ENCODE measurements at regions not wholly inside any gene's neighbourhood (a gene's known extent, or its start where the extent isn't known, plus 50 kb on each side); places are given as distances from the start of the nearest gene placed in this dataset.
"Not testable (repeated sequence)": the region's sequence is repeated elsewhere in the genome, so short reads cannot be mapped to it uniquely, and the experiment has no call there.

GRCh38 chr16:65621640-65622039 lies 499.8 kb upstream of the CDH11 start:
- no peak overlapping the region for H3K4me3 ChIP-seq (ENCODE audit: low read depth, low read length)

GRCh38 chr16:65619606-65620005 lies 497.7 kb upstream of the CDH11 start:
- no peak overlapping the region for H3K4me3 ChIP-seq (ENCODE audit: low read depth, low read length)

- H3K4me3 ChIP-seq (ENCODE audit: low read depth, low read length) = no peak overlapping the region
Measured at GRCh38 chr16:65618931-65619330, 497.1 kb upstream of the CDH11 start.

- H3K4me3 ChIP-seq (ENCODE audit: low read depth, low read length) = no peak overlapping the region
Measured at GRCh38 chr16:65618333-65618732, 496.5 kb upstream of the CDH11 start.

- no peak overlapping the region for H3K4me3 ChIP-seq (ENCODE audit: low read depth, low read length)
Measured at GRCh38 chr16:65617421-65617820, 495.6 kb upstream of the CDH11 start.

GRCh38 chr16:65608455-65608854 lies 486.6 kb upstream of the CDH11 start:
- H3K4me3 ChIP-seq (ENCODE audit: low read depth, low read length) = no peak overlapping the region

- H3K4me3 ChIP-seq (ENCODE audit: low read depth, low read length) = no peak overlapping the region
Measured at GRCh38 chr16:65604771-65605170, 482.9 kb upstream of the CDH11 start.

- H3K4me3 ChIP-seq (ENCODE audit: low read depth, low read length) = no peak overlapping the region
Measured at GRCh38 chr16:65601781-65602180, 479.9 kb upstream of the CDH11 start.

GRCh38 chr16:65600629-65601028 lies 478.8 kb upstream of the CDH11 start:
- H3K4me3 ChIP-seq (ENCODE audit: low read depth, low read length) = no peak overlapping the region

GRCh38 chr16:65600046-65600445 lies 478.2 kb upstream of the CDH11 start:
- H3K4me3 ChIP-seq (ENCODE audit: low read depth, low read length) = no peak overlapping the region

GRCh38 chr16:65598621-65599020 lies 476.8 kb upstream of the CDH11 start:
- H3K4me3 ChIP-seq (ENCODE audit: low read depth, low read length) = no peak overlapping the region

GRCh38 chr16:65583498-65583897 lies 461.6 kb upstream of the CDH11 start:
- H3K4me3 ChIP-seq (ENCODE audit: low read depth, low read length) = no peak overlapping the region

- H3K4me3 ChIP-seq (ENCODE audit: low read depth, low read length) = no peak overlapping the region
Measured at GRCh38 chr16:65579050-65579449, 457.2 kb upstream of the CDH11 start.

- H3K4me3 ChIP-seq (ENCODE audit: low read depth, low read length) = no peak overlapping the region
Measured at GRCh38 chr16:65576631-65577030, 454.8 kb upstream of the CDH11 start.

GRCh38 chr16:65576139-65576538 lies 454.3 kb upstream of the CDH11 start:
- H3K4me3 ChIP-seq (ENCODE audit: low read depth, low read length) = no peak overlapping the region

- no peak overlapping the region for H3K4me3 ChIP-seq (ENCODE audit: low read depth, low read length)
Measured at GRCh38 chr16:65574326-65574966, 452.6 kb upstream of the CDH11 start.

- no peak overlapping the region for H3K4me3 ChIP-seq (ENCODE audit: low read depth, low read length)
Measured at GRCh38 chr16:65572156-65572555, 450.3 kb upstream of the CDH11 start.

GRCh38 chr16:65570261-65570660 lies 448.4 kb upstream of the CDH11 start:
- H3K4me3 ChIP-seq (ENCODE audit: low read depth, low read length) = no peak overlapping the region

GRCh38 chr16:65559846-65560245 lies 438.0 kb upstream of the CDH11 start:
- no peak overlapping the region for H3K4me3 ChIP-seq (ENCODE audit: low read depth, low read length)

- not testable (repeated sequence) for H3K4me3 ChIP-seq (ENCODE audit: low read depth, low read length)
Measured at GRCh38 chr16:65549689-65550088, 427.8 kb upstream of the CDH11 start.

- no peak overlapping the region for H3K4me3 ChIP-seq (ENCODE audit: low read depth, low read length)
Measured at GRCh38 chr16:65548470-65548869, 426.6 kb upstream of the CDH11 start.

- H3K4me3 ChIP-seq (ENCODE audit: low read depth, low read length) = no peak overlapping the region
Measured at GRCh38 chr16:65547772-65548446, 426.0 kb upstream of the CDH11 start.

- no peak overlapping the region for H3K4me3 ChIP-seq (ENCODE audit: low read depth, low read length)
Measured at GRCh38 chr16:65546353-65546791, 424.5 kb upstream of the CDH11 start.
